GM13977 (cell line): ENCODE measurements at regions not wholly inside any gene's neighbourhood (a gene's known extent, or its start where the extent isn't known, plus 50 kb on each side); places are given as distances from the start of the nearest gene placed in this dataset.

Experiments used
- DNase-seq: peaks from one replicate; pipeline ENCODE4 v3.0.0; 2012; ENCODE audit warnings: low spot score
- in situ Hi-C: fragments of 300-500 bp; cut with MboI; formaldehyde crosslinking; loops from one replicate; pipeline ENCODE4 v1.12.0; 2022; ENCODE audit warnings: low sequenced_read_pairs, low pct_unique_long_range_greater_than_20kb, mixed read lengths, inconsistent platforms; ENCODE audit not compliant: unreplicated experiment
- TF ChIP-seq, protein P1 (sequence below): IDR thresholded peaks from 2 replicates; pipeline ENCODE4 v1.5.1; 2012; ENCODE audit warnings: mild to moderate bottlenecking, control low read depth; ENCODE audit not compliant: insufficient read depth; ENCODE audit errors: extremely low read depth, missing control alignments

DNA sequence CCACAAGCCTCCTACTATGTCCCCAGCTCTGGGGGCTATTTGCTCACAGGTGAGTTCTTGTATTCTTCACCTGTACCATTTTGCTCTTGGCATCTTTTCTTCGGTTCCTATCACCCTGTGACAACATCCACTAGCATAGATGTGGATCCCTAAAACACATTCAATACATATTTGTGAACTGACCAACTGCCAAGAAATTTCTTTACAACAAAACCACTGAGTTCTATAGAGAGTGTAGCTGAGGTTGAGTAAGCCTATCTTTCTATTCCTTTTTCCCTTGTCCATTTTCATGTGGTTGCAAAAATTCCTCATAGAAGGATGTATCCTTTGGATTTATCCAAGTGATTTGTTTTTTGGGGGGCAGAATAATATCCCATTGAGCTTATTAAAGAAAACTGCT is 192.7 kb upstream of the ITGA4 start:
- TF ChIP-seq, protein P1, sequence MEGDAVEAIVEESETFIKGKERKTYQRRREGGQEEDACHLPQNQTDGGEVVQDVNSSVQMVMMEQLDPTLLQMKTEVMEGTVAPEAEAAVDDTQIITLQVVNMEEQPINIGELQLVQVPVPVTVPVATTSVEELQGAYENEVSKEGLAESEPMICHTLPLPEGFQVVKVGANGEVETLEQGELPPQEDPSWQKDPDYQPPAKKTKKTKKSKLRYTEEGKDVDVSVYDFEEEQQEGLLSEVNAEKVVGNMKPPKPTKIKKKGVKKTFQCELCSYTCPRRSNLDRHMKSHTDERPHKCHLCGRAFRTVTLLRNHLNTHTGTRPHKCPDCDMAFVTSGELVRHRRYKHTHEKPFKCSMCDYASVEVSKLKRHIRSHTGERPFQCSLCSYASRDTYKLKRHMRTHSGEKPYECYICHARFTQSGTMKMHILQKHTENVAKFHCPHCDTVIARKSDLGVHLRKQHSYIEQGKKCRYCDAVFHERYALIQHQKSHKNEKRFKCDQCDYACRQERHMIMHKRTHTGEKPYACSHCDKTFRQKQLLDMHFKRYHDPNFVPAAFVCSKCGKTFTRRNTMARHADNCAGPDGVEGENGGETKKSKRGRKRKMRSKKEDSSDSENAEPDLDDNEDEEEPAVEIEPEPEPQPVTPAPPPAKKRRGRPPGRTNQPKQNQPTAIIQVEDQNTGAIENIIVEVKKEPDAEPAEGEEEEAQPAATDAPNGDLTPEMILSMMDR: no peak
- in situ Hi-C loops: no loop called here
- DNase-seq: no peak

DNA sequence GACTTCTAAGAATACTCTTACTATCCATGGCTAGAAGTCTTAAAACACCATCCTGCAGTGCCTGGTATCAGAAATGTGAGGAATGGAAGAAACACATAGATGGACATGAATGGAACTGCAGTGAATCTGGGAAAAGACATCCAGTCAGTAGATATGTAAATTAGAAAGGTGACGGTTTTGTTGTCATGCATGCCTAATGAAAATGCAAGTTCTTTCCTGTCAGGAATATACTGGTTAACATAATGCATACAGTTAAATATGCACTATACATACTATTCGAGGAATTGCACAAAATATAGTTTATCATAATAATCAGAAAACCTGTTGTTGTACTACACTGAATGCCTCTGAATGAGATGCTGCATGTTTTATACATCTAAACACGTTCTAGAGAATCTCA is 190.6 kb upstream of the ITGA4 start:
- no peak for DNase-seq
- in situ Hi-C loops: no loop called here
- TF ChIP-seq, protein P1: no peak

DNA sequence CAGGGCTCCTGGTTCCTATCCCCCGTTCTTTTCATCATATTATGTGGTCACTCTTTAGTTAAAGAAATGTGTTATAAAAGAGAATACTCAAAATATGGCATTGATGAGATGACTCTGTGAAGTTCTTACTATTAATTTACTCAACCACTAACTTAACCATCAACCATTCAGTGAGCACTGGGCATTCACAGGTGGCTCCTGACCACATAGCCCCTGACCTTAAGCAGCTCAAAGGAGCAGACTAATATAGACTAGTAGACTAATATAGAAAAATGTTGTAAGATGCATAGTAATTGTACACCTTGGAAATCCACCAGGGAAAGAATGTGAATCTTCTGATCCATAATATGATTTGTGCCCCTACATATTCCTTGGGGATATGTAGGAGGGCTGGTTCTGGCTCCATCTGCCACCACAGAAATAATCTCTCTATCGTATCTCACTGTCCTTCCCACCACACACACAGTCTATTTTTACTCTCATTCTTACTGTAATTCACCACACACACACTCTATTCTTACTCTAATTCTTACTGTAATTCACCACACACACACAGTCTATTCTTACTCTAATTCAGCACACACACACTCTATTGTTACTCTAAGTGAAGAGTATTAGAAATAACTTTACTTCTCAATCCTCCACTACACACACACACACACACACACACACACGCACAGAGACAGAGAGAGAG is 188.9 kb upstream of the ITGA4 start:
- no peak for DNase-seq
- TF ChIP-seq, protein P1: no peak
- in situ Hi-C loops: no loop called here

DNA sequence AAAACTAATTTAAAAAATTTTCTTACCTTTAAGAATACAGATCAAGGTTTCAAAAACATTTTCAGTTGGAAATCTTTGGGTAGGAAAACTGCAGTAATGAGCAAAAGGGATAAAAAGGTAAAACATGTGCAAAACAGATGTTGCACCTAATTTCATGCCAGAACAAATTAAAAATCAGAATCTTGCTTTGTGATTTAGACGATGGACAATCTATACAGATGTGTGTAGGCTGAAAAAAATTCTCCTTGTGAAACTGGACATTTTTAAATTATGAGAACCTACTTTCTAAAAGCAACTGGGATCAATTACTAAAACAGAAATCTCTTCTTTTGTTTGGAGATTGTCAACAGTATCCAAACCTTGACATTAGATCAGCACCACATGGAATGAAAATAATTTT is 183.2 kb upstream of the ITGA4 start:
- in situ Hi-C loops: no loop called here
- DNase-seq: no peak
- TF ChIP-seq, protein P1: no peak

DNA sequence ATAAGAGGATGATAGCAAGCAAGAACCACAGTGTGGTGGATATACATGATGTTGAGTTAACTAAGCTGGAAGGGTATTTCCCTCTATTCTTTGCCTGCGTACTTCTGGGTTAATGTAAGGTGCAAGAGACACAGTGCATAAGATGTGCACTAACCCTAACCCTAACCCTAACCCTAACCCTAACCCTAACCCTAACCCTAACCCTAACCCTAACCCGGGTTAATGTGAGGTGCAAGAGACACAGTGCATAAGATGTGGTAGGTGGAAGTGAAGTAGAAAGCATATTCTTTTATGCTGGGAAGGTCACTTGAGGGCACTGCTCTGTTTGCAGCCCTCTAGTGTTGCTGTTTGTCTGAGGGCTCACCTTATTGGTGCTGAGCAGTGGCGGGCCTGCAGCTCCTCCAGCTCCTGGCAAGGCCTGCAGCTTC is 181.5 kb upstream of the ITGA4 start:
- in situ Hi-C loops: no loop called here
- no peak for DNase-seq
- TF ChIP-seq, protein P1: no peak

DNA sequence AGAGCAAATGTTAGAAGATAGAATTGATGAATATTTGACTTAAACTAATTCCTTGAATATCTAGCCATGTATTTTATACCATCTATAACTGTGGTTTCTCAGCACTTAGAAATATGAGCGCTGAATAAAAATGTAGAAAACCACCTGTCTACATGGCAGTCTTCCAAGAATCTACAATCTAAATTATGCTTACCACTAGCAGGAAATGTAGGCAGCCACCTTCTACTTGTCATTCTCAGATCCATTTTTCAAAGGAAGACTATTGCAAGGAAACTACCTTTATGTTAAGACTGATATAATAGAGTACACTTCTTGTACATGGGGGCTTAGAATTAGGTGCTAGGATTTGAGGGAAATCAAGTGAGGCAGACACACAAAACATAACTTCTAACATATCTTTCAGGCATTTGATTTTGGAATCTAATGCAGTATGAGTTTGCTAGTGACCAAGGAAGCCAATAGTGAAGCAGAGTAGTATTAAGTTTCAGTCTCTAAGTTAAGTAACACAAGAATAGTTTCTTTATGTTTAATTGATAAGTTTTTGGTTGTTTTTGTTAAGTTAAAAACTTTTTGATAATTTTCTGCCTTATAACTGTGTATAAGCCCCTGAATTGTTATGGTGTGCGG is 175.9 kb upstream of the ITGA4 start:
- in situ Hi-C loops: no loop called here
- DNase-seq: no peak
- TF ChIP-seq, protein P1: no peak

DNA sequence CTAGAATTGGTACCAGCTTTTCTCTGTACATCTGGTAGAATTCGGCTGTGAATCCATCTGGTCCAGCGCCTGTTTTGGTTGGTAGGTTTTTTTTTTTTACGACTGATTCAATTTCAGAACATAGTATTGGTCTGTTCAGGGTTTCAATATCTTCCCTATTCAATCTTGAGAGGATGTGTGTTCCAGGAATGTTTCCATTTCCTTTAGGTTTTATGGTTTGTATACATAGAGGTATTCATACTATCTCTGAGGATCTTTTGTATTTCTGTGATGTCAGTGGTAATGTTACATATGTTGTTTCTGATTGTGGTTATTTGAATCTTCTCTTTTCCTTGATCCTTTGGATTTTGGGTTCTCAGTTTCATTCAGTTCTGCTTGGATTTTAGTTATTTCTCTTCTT is 172.1 kb upstream of the ITGA4 start:
- TF ChIP-seq, protein P1: no peak
- DNase-seq: no peak
- in situ Hi-C loops: no loop called here
